T-helper 1 cell treated with Interleukin-12 subunit alpha and Interleukin-12 subunit beta and Interleukin-4 antibody, amounts not matched to agents 30 μg/mL and 1 μg/mL, for 36 hours (primary cell): ENCODE measurements at regions not wholly inside any gene's neighbourhood (a gene's known extent, or its start where the extent isn't known, plus 50 kb on each side); places are given as distances from the start of the nearest gene placed in this dataset.

ENCODE experiments used
- H3K27ac Mint-ChIP-seq: one replicate; pipeline ENCODE4 v1.8.0; 2021; ENCODE audit warnings: mild to moderate bottlenecking, mixed read lengths
- H3K27me3 Mint-ChIP-seq: one replicate; pipeline ENCODE4 v1.8.0; 2021; ENCODE audit warnings: low read depth, mixed read lengths
- H3K36me3 Mint-ChIP-seq: one replicate; pipeline ENCODE4 v1.8.0; 2021; ENCODE audit warnings: low read depth, mixed read lengths
- H3K4me1 Mint-ChIP-seq: one replicate; pipeline ENCODE4 v1.8.0; 2021; ENCODE audit warnings: low read depth, mixed read lengths
- H3K4me3 Mint-ChIP-seq: one replicate; pipeline ENCODE4 v1.8.0; 2021; ENCODE audit warnings: mild to moderate bottlenecking, moderate library complexity, mixed read lengths
- H3K9me3 Mint-ChIP-seq: one replicate; pipeline ENCODE4 v1.8.0; 2021; ENCODE audit warnings: mixed read lengths

GRCh38 chr12:34395056-34396005 is 373.0 kb downstream of the ALG10 start:
- Mint-ChIP-seq H3K4me1 (no peaks in the 10 kb centered on the region), H3K36me3 (no peaks in the 10 kb centered on the region), H3K9me3 (peaks cover 24% of the 10 kb centered on the region), H3K27ac (no peak overlapping the region), H3K27me3 (no peaks in the 10 kb centered on the region), H3K4me3 (no peak overlapping the region)

GRCh38 chr12:34396006-34396860 is 373.9 kb downstream of the ALG10 start:
- Mint-ChIP-seq H3K27ac (no peak overlapping the region), H3K9me3 (peaks cover 24% of the 10 kb centered on the region), H3K36me3 (no peaks in the 10 kb centered on the region), H3K4me1 (no peaks in the 10 kb centered on the region), H3K4me3 (no peak overlapping the region), H3K27me3 (no peaks in the 10 kb centered on the region)

GRCh38 chr12:34396861-34397590 is 374.7 kb downstream of the ALG10 start:
- Mint-ChIP-seq H3K27me3 (no peaks in the 10 kb centered on the region), H3K4me3 (no peak overlapping the region), H3K4me1 (no peaks in the 10 kb centered on the region), H3K9me3 (peaks cover 24% of the 10 kb centered on the region), H3K36me3 (no peaks in the 10 kb centered on the region), H3K27ac (no peak overlapping the region)

- no peaks in the 10 kb centered on the region for H3K4me1 Mint-ChIP-seq
- no peaks in the 10 kb centered on the region for H3K36me3 Mint-ChIP-seq
- peaks cover 29% of the 10 kb centered on the region for H3K9me3 Mint-ChIP-seq
- no peak overlapping the region for H3K4me3 Mint-ChIP-seq
- no peak overlapping the region for H3K27ac Mint-ChIP-seq
- H3K27me3 Mint-ChIP-seq: no peaks in the 10 kb centered on the region
These were observed 375.5 kb downstream of the ALG10 start for GRCh38 chr12:34397591-34398365.

GRCh38 chr12:34398366-34398705 is 376.0 kb downstream of the ALG10 start:
- H3K27ac Mint-ChIP-seq: no peak overlapping the region
- H3K9me3 Mint-ChIP-seq: peaks cover 31% of the 10 kb centered on the region
- no peaks in the 10 kb centered on the region for H3K27me3 Mint-ChIP-seq
- H3K4me3 Mint-ChIP-seq: no peak overlapping the region
- no peaks in the 10 kb centered on the region for H3K4me1 Mint-ChIP-seq
- H3K36me3 Mint-ChIP-seq: no peaks in the 10 kb centered on the region

GRCh38 chr12:34398706-34399630 is 376.7 kb downstream of the ALG10 start:
- H3K4me1 Mint-ChIP-seq: no peaks in the 10 kb centered on the region
- H3K36me3 Mint-ChIP-seq: no peaks in the 10 kb centered on the region
- H3K4me3 Mint-ChIP-seq: no peak overlapping the region
- peaks cover 31% of the 10 kb centered on the region for H3K9me3 Mint-ChIP-seq
- no peak overlapping the region for H3K27ac Mint-ChIP-seq
- H3K27me3 Mint-ChIP-seq: no peaks in the 10 kb centered on the region

- Mint-ChIP-seq H3K27me3 (no peaks in the 10 kb centered on the region), H3K36me3 (no peaks in the 10 kb centered on the region), H3K27ac (no peak overlapping the region), H3K4me1 (no peaks in the 10 kb centered on the region), H3K9me3 (peaks cover 28% of the 10 kb centered on the region), H3K4me3 (no peak overlapping the region)
These were observed 377.5 kb downstream of the ALG10 start for GRCh38 chr12:34399631-34400410.

GRCh38 chr12:34400411-34400881 is 378.1 kb downstream of the ALG10 start:
- Mint-ChIP-seq H3K36me3 (no peaks in the 10 kb centered on the region), H3K9me3 (peaks cover 34% of the 10 kb centered on the region), H3K4me3 (no peak overlapping the region), H3K27ac (no peak overlapping the region), H3K4me1 (no peaks in the 10 kb centered on the region), H3K27me3 (no peaks in the 10 kb centered on the region)

- Mint-ChIP-seq H3K9me3 (peaks cover 36% of the 10 kb centered on the region), H3K4me3 (no peak overlapping the region), H3K36me3 (no peaks in the 10 kb centered on the region), H3K27me3 (no peaks in the 10 kb centered on the region), H3K4me1 (no peaks in the 10 kb centered on the region), H3K27ac (no peak overlapping the region)
These were observed 378.8 kb downstream of the ALG10 start for GRCh38 chr12:34400986-34401658.

GRCh38 chr12:34401659-34402227 is 379.4 kb downstream of the ALG10 start:
- Mint-ChIP-seq H3K27me3 (no peaks in the 10 kb centered on the region), H3K27ac (no peak overlapping the region), H3K4me3 (no peak overlapping the region), H3K36me3 (no peaks in the 10 kb centered on the region), H3K4me1 (no peaks in the 10 kb centered on the region), H3K9me3 (peaks cover 35% of the 10 kb centered on the region)

GRCh38 chr12:34402228-34402898 is 380.1 kb downstream of the ALG10 start:
- H3K27ac Mint-ChIP-seq: no peak overlapping the region

More at GRCh38 chr12:34402228-34402898, 380.1 kb downstream of the ALG10 start:
- no peaks in the 10 kb centered on the region for H3K4me1 Mint-ChIP-seq
- no peaks in the 10 kb centered on the region for H3K27me3 Mint-ChIP-seq
- H3K4me3 Mint-ChIP-seq: no peak overlapping the region
- H3K36me3 Mint-ChIP-seq: no peaks in the 10 kb centered on the region
- H3K9me3 Mint-ChIP-seq: peaks cover 39% of the 10 kb centered on the region
